HG03108 (cell line): ENCODE measurements at regions not wholly inside any gene's neighbourhood (a gene's known extent, or its start where the extent isn't known, plus 50 kb on each side); places are given as distances from the start of the nearest gene placed in this dataset.

Source experiments
- ATAC-seq: cut with Tn5 transposase; IDR thresholded peaks from one replicate; pipeline ENCODE4 v1.9.1; 2021; ENCODE audit warnings: moderate library complexity; ENCODE audit not compliant: unreplicated experiment

DNA sequence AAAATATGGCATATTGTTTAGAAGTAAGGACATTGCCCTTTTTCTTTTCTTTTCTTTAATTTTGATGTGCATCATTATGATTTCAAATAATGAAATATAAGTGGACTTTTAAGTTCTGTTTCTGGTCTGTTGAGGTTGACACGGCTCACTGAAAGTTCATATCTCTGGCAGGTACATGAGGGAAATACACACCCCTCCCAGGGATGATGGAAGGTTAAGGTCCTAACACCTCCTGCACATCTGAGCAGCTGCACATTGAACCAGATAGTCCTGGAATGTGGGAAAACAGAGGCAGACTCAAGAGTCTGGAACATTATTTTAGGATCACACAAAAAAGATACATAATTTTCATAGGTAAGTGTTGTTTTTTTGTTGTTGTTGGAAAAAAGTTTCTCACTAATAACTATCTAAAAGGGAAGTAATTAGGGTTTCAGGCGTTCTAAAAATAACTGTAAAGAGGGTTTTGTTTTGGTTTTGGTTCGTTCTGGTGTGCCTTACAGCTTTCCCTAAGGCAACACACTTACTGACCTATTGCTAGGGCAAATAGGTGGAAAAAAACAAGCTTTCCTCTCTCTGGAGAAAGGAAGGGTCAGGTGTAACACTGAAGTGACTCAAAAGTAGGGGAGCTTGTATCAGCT lies 201.2 kb upstream of the PRKCQ start:
- peak; percentile 49 for ATAC-seq

DNA sequence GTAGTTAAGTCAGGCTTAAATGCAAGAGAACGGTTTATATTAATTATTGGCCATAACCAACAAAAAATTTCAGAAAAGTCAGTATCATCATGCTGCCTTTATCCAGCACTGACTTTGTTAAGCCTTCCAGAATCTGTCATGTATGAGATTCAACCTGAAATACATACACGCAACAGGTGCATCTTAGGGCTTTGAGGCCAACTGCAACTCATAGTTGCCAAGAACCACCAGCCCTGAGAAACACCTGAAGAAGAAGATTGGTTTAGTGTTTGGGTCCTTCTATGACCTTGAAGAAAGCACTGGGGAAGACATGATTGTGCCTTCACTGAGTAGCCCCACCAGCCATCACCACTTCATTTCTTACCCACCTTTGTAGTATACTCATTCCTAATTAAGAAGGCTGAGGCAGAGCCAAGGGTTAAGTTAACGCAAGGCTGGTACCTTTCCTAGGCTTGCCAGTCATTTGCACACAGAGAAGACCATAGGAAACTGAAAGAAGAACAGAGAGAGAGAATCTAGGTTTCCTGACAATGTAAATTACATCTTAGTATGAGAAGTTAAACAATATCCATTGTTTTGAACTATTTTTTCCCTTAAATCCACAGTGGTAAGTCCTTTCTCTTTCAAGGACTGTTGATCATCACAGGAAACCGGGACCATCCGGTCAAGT lies 200.1 kb upstream of the PRKCQ start:
- ATAC-seq: no peak

DNA sequence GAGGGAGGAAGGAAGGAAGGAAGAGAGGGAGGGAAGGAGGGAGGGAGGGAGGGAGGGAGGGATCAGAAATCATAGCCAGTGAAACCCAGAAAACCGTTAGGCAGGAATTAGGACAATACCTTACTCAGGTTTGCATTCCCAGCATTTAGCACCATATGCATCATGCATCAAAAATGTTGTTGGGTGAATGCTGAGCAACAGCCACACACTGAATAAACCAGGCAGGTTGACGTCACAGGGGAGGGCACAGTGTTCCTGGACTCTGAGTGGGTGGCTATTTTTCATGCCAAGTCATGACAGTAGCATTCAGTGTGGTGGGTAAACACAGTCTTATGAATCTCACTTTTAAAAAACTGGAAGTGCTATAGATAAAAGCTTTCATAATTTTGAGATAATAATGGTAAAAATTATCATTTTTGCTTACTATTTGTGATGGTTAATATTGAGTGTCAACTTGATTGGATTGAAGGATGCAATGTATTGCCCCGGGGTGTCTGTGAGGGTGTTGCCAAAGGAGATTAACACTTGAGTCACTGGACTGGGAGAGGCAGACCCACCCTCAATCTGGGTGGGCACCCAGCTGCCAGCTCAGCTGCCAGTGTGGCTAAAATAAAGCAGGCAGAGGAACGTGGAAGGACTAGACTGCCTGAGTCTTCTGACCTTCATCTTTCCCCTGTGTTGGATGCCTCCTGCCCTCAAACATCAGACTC lies 199.1 kb upstream of the PRKCQ start:
- ATAC-seq: no peak

DNA sequence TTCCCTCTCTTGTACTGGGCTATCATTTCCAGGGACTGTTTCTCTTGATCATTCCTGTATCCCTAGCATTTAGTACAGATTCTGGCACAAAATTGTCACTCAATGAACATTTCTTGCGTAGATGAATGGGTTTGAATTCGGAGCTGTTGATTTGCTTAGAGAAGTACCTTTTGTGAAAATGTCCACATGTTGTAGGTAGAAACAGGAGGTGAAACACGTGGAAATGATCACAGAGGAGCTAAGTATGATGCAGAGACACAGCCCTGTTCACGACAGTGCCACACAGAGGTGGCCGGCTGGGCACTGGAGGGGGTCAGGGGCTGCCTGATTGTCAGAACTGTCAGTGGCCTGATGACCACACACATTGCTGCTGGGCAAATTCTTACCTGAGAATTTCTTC lies 196.1 kb upstream of the PRKCQ start:
- no peak for ATAC-seq

DNA sequence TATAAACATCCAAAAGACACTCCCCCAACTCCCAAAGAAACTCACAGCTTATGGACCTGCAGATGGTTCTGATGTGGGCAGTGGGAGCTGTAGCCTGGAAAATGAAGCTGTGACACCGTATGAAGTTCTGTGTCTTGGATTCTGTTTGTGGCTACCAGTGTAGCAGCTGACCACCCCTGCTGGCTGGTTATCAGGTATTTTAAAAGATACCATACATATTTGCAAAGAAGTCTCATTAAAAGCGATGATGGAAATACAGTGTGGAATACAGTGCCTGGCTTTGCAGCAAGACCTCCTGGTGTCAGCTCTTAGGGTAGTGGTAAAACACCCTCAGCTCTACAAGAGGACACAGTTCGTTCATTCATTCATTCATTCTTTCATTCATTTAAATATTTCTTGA lies 194.3 kb upstream of the PRKCQ start:
- ATAC-seq: no peak

DNA sequence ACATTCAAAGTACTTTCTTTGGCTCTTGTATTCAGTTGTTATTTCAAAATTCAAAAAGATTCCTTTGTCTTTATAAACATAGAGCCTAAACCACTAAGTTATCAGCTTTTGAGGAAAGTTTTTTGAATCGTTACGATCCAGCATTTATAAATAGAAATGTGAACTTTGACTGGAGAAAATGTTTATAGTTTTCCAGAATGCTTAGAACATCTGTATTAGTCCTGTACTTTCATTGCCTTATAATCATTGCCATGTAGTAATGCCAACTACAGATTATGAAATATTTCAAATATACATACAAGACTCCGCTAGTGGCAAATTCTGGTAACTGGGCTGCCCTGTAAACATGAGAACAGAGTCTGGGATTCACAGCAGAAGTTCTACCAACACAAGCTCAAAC lies 191.3 kb upstream of the PRKCQ start:
- ATAC-seq: no peak

DNA sequence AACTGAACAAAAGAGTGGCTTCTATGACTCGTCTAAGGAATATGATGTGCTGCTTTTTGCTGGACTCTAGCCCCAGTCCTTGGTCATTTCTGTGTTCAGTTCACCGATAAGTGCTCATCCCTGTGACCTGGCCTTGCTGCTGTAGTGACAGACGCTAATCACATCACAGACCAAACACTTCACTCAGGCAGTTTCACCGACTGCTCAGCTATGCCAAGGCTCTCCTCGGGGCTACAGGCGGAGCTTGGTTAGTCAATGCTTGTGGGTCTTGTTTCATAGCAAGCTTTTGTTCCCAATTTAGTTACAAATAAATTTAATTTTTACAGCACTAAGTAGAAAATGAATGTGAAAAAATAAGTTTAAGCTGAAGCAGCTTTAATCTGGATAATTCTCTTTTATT lies 190.8 kb upstream of the PRKCQ start:
- no peak for ATAC-seq

DNA sequence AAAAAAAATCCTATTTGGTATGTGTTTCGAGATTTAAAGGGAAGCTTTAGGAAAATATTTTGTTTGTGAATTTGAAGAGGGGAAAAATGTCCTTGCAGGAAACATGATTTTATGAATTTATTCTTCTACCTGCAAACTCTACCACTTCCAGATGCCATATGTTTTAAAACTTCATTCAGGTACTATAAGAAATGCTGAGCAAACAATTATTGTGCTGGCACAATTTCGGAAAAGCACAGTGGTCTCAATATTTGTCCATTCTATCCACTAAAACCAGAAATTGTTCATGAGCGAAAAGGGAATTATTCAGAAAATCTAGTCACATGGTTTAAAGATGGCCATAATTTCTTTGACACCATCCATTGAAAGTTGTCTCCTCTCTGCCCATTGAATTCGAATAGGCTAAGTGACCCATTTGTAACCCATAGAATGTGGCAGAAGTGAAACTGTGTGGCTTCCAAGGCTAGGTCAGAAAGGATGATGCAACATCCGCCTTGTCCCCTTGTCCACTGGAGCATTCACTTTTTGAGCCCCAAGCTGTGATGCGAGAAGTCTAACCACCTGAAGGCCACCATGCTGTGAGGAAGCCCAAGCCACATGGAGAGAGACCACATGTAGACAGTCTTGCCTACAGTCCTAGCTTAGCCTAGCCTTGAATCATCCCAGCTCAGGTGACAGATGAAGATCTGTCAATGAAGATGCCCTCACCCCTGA lies 189.8 kb upstream of the PRKCQ start:
- no peak for ATAC-seq

DNA sequence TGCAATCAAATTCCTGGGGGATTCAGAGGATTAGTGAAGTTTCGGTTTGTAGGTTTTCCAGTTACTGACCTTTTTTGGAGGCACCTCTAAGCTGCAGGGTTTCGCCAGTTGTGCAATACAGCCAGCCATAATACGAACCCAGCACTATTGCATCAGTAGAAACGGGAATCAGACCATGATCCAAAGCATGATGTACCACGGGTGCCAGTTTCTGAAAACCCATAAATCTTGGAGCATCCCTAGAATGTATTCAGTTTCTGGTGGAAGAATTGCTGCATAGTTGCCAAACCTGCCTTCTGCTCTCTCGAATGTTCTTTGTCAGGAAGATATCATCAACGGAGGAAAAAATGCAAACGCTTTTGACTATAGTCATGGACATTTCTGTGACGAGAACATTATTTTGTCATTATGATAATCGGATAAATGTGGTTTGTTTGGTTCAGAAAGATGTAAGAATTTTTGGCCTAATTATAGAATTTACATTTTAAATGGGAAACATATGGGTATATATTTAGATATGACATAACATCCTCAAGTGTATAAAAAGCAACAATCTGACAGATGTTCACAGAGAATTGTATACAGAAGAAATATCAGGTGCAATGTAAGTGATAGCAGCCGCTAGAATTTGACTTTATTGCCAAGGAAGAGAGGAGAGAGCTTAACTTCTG lies 186.2 kb upstream of the PRKCQ start:
- no peak for ATAC-seq

DNA sequence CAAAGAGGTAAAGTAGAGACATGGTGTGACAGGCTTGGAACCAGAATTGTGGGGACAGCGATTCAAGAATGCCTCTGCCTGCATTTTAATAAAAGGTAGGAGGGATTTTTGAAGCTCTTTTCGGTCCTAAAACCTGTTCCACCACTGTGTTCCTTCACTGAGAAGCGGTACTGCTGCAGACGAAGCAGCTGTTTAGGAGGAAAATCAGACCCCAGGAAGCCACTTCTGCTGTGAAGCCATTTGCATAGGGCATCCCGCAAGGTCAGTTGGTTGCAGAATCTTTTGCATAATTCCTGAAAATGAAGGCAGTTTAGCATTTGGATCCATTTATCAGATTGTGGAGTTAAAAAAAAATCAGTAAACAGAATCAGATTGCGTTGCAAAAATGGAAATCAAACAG lies 183.3 kb upstream of the PRKCQ start:
- ATAC-seq: no peak

DNA sequence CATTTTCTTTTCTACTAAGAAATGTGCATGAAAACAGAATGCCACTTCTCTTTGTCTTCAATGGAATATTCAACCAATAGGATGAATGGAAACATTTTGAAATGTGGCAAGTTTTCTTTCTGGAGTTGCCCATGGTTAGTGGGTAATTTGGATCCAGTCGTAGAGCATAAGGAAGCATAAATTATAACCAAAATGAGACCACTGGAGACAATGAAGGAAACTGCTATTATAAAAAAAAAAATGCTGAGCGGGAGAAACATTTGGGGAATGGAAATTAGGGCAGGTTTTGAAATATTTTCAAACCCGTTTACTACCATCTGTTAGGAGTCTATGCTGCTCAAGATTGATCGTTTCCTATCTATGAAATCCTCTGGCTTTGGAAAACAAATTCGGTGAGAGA lies 182.9 kb upstream of the PRKCQ start:
- ATAC-seq: no peak

DNA sequence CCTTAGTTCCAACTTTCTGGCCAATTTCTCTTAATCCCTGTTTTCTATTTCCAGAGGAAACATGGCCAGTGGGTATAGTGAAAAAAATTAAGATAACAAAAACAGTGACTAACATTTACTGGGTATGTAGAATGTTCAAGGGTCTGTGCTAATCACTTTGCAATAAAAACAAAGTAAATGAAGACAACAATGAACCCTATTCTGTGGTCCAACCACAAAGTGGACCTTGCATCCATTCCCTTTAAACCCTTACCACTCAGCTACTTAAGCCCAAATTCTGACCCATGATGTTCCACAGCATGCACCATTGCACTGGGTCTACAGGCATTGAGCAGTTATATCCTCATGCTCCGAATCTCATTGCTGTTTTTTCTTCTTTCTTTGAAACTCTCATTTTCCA lies 179.9 kb upstream of the PRKCQ start:
- no peak for ATAC-seq

DNA sequence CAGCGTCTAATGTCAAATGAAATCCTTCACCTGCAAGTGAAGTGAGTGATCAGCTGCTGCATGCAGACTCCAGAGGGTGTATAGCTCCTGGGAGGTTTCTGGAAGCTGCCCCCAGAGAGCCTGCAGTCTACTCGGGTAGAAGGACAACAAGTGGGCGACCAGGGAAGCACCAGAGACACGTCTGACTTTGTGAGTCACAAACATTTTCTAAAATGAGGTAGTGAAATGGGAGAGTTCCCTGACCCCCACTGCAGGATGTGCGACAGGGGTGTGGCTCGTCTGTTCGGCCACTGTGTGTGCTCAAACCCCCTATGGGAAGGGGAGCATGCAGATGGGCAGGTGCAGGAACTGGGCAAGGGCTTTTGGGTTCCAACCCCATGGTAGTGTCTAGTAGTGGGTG lies 177.1 kb upstream of the PRKCQ start:
- ATAC-seq: no peak

DNA sequence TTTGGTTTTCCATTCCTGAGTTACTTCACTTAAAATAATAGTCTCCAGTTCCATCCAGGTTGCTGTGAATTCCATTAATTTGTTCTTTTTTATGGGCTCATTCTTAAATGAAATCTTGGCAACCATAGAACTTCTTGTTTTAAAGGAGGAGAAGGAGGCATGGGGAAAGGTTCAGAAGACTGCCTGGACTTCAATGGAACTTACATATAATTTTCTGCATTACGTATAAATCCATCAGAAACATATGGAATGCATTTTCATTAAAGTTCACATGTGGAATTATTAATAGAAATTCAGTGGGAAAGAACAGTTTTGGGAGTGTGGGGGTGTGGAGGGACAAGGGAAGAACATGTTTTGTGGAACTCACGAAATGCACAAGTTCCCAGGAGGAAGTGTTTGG lies 176.6 kb upstream of the PRKCQ start:
- ATAC-seq: no peak

DNA sequence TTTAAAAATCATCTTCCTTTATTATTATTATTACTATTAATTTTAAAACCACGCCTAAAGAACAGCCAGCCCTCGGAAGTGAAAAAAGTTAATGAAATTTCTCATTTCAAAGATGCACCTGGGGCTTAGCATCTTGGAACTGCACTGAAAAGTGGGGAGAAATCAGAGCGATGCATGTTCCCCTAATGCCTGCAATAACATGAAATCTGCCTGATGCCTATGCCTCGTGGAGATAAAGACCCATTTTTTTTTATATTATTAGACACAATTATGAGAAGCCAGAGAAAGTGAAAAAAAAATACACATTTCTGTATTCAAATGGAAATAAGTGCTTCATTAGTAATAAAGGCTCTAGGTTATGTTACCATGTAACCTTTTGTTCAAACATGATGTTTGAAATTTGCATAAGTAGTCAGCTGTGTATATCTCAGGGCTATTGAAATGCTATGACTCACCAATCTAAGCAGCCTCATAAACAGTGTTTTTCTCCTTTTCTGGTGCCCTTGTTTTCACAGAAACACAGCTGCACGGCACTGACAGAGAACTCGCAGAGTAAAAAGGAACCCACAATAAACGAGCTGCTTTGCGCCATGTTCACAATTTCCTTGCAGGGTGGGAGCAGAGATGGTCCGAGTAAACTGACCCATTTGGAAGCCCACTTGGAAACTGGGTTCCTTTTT lies 175.8 kb upstream of the PRKCQ start:
- ATAC-seq: no peak

DNA sequence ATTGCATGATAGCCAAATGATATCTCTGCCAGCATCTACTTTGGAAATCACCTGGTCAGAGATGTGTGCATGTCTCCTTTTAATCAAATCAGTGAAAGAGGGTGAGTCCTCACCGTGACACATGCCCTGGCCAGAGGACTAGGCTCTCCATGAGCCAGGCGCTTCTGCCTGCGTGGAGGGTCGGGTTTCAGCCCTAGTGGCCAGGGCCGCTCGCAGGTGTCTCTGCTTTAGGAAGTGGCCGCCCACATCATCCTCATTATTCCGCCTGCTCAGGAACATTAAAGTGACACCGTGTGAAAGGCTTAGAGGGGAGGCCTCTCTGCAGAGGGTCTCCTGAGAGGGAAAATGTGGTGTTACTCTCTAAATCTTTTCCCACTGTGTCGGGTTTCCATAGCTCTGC lies 173.6 kb upstream of the PRKCQ start:
- ATAC-seq: no peak

DNA sequence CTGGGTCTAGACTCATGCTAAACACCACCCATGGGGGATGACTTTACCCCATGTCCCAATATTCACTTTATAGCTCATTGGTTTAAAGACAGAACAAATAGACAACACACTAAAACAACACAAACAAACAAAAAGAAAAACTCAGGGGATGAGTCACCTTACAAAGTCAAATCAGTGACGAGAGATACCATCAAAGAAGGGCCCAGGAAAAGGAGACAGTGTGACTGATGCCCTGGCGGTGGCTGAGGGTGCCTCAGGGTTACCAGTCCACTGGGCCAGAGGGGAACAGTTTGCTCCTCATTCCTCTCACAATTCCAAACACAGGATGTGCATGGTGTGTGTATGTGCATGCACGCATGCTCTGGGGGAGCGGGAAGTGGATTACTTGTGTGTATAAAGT lies 171.3 kb upstream of the PRKCQ start:
- no peak for ATAC-seq

DNA sequence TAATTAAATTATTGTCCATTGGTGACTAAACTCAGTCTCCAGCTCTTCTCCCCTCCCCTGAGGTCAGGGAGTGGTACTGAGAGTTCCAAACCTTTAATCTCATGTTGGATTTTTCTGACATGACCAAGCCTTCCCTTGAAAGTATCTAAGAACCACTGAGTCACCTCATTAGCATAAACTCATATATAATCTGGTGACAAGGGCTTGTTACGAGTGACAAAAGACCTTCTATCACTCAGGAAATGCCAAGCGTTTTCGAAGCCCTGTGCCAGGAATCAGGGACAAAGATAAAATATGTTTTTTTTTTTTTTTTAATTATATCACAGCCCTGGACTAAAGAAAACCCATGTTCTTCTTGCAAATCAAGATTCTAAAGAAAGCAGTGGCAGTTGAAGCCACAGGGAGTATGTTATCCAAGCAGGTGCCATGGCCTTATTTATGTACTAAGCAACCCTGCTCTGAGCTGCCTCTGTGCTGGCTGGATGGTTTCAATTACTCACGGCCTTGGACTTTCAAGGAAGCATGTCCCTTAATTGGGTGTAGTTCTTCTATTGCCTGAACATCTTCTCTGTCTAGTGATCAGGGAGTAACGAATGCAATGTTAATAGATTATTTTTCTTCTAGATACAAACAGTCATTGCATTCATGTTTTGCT lies 169.0 kb upstream of the PRKCQ start:
- no peak for ATAC-seq

DNA sequence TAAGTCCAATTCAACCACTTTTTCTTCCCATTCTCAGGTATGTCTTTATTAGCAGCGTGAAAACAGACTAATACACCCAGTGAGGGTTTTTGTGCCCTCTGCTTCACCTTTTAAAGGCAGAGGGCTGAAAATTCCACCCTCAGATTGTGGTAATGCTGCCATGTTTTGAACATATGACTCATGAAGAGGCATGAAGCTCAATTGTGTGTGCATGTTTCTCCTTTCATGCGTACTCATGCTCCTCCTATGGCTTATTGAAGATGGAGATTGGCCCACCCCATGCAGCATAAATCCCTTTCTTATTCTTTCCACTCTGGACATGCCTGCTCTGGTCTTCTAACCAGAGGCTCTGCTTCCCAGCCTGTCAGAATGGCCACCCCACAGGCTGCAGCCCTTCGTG lies 168.0 kb upstream of the PRKCQ start:
- ATAC-seq: no peak

DNA sequence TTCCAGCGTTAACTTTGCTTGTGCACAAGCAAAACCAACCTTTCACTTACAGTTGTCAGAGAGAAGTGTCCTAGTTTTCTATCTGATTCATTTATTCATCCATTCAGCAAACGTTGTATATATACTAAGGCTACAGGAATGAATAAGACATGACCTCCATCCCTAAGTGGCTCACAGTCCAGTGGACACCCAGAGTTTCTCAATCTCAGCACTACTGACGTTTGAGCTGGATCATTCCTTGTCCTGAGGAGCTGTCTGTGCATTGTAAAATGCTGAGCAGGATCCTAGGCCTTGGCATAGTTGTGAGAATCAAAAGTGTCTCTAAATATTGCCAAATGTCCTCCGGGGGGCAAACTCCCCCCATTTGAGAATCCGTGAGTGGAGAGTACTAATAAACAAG lies 166.7 kb upstream of the PRKCQ start:
- no peak for ATAC-seq
